Stimulated activated CD4-positive, alpha-beta T cell treated with anti-CD3 and anti-CD28 coated beads, TNF-alpha, amount 100 ng/mL, for 48 hours (primary cell): ENCODE measurements at regions not wholly inside any gene's neighbourhood (a gene's known extent, or its start where the extent isn't known, plus 50 kb on each side); places are given as distances from the start of the nearest gene placed in this dataset.

Experiments
- DNase-seq, 3 donors: peaks; one replicate each; pipeline ENCODE4 v3.0.0-alpha.2; 2020; ENCODE audit warnings: low read depth in 3 of 3

GRCh38 chr19:30898353-30899103 is 450.7 kb downstream of the TSHZ3 start:
- no peak for DNase-seq

GRCh38 chr19:30897553-30897952 is 451.7 kb downstream of the TSHZ3 start:
- no peak for DNase-seq

DNA sequence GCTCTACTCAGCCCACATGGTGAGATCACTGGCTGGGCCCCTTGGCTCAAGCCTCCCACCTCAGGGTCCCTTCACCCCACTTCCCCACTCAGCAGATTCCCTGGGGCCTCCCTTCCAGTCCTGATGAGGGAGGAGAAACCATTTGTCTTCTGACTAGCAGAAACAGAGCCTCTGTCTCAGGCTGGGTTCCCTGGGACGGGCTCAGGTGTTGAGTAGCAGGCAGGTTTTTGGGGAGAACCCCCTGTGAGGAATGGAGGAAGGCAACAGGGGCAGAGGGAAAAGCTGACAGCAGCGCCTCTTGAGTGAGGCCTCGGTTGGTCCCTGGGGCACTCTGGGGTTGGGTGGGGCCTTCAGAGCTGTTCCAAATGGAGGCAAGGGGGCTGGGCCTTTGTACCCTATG is 452.2 kb downstream of the TSHZ3 start:
- DNase-seq = no peak

GRCh38 chr19:30896554-30896953 is 452.7 kb downstream of the TSHZ3 start:
- no peak for DNase-seq

GRCh38 chr19:30895946-30896345 is 453.3 kb downstream of the TSHZ3 start:
- no peak for DNase-seq

DNA sequence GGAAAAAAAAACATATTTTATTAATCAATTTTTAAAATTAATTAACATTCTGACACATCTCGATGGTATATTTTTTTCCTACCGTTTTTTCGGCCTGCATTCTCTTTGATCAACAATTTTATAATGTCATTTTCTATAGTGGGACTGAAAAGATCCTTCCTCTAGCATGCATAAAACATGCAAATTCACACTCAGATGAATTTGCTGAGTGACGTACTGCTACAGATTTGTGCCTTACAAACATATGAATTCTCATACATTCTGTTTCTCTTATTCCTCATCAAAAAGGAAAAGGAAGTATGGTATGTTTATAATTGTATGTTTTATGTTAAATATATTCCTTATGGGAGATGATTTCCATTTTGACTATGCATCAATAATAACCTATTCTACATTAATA is 458.2 kb downstream of the TSHZ3 start:
- DNase-seq = no peak

DNA sequence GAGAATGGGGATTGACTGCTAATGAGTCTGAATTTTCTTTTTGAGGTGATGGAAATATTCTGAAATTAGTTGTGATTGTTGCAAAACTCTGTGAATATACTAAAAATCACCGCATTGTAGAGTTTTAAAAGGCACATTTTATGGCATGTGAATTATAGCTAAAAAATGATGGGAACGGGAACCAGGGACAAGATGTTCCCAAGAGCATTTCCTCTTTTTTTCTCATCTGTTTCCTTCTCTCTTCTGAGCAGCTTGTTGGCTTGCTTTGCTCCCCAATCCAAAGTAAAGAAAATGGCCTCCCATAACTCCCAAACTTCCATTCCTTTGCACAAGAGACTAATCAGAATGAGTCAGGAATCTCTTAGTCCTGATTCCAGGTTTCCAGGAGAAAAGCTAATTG is 459.2 kb downstream of the TSHZ3 start:
- DNase-seq = no peak

GRCh38 chr19:30888937-30889336 is 460.3 kb downstream of the TSHZ3 start:
- DNase-seq = no peak

DNA sequence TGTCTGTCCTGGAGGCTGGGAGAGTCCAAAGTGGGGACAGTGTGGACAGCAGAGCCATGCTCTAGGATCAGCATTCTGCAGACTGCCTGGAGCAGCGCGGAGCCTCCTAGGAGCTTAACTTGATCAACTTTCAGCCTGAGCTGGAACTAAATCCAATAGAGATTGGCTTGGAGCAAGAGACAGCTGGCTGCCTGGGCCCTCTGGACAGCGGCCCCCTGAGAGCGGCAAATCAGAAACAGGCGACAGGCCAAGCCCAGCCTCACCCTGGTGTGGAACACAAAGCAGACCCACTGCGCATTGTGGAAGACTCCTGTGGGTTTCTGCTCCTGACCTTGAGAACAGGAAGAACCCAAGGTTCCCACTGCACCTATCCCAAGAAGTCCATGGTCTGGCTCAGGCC is 462.2 kb downstream of the TSHZ3 start:
- no peak for DNase-seq

DNA sequence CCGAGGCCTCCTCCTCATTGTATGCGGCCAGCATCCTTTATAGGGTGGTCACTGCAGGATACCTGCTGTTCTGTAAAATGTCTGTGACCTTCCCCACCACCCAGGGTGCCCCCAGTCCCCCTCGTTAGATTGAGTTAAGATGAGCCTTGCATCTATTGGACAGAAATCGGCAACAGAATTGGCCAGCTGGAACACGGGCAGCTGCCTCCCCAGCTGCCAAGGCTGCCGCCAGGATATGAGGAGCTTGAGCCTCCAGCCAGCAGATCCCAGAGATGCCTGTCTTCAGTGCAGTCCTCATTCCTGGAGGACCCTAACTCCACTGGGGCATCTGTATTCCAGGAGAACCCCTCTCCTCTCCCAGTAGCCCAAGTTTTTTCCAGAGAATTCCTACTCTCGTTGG is 463.0 kb downstream of the TSHZ3 start:
- DNase-seq = no peak

- no peak for DNase-seq
These were observed 465.0 kb downstream of the TSHZ3 start for GRCh38 chr19:30884146-30884812.

- DNase-seq = no peak
These were observed 466.2 kb downstream of the TSHZ3 start for GRCh38 chr19:30883071-30883470.

DNA sequence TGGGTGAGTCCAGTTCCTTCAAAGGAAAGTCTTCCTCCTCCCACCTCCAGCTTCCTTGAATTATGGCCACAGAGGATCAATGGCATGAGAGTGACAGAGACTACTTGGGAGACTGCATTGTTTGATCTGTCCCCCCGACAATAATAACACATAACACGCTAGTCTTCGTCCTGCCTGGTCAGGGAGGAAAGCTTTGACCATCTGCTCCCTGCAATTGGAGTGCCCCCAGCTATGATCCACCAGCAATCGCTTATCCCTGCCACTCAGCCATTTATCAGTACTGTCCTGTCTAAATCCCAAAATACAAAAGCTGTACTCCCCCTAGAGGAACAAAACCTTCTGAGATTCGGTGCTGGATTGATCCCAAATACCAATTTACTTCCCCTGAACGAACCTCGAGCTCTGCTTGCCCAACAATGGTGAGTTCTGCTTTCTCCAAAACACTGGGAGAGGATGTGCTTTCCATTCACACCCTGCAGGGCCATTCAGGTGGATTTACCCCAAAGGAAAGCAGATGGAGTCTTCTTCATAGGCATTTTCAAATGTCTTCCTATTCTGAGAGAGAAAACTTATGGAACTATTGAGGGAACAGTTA is 466.7 kb downstream of the TSHZ3 start:
- no peak for DNase-seq

GRCh38 chr19:30881930-30882329 is 467.3 kb downstream of the TSHZ3 start:
- no peak for DNase-seq

- DNase-seq = no peak
These were observed 468.0 kb downstream of the TSHZ3 start for GRCh38 chr19:30881281-30881680.

DNA sequence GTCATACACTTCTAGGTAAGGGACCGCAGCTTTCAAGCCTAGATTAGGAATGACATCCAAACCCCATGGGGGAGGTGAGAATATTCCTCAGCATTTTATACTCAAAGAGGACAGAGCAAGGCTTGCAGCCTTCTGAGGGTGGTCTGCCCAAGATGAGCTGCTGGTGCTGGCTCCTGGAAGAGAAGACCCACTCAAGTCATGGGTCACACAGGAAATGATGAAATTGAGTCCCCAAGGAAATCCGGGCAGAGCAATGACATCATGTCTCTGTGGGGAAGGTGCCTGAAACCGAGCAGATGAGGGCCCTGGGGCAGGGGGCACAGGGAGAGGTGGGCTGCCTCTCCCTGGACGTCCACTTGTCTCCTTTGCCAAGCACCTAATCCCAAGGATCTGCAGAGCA is 468.7 kb downstream of the TSHZ3 start:
- no peak for DNase-seq

DNA sequence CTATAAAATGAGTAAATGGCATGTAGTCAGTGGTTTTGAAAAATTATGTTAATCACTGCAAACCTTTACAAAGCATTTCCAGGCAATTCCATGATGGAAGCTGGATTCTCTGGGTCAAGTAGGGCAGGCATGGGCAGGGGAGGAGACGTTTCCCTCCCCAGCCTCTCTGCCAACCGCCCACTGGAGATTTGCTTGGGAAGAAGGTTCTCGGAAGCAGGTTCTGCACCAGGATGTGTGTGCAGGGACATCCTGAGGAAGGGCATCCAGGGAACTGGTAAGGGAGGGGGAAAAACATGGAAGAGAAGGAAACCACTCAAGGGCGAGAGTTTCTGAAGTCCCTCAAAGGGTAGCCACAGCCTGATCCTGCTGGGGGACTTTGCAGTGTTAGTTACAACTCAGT is 469.1 kb downstream of the TSHZ3 start:
- no peak for DNase-seq

- DNase-seq = no peak
These were observed 469.5 kb downstream of the TSHZ3 start for GRCh38 chr19:30879736-30880135.

DNA sequence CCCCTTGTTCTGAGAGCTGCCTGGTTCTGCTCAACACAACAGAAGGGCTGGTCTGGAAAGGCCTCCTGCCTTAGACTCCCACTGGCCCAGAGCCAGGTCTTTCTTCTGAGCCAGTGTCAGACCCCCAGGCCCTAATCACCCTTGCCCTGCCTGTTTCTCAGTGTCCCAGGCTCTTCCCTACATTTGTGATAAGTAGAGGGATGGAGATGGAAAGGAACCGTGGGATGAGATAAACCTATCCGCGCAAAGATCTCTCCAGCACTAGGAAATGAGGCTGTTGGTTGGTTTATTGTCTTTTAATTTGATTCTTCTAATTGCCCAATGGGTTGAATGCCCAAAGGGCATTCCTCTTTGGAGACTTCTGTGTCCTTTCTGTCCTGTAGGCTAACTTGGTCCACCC is 470.0 kb downstream of the TSHZ3 start:
- DNase-seq = no peak

- no peak for DNase-seq
These were observed 470.7 kb downstream of the TSHZ3 start for GRCh38 chr19:30878495-30878894.

DNA sequence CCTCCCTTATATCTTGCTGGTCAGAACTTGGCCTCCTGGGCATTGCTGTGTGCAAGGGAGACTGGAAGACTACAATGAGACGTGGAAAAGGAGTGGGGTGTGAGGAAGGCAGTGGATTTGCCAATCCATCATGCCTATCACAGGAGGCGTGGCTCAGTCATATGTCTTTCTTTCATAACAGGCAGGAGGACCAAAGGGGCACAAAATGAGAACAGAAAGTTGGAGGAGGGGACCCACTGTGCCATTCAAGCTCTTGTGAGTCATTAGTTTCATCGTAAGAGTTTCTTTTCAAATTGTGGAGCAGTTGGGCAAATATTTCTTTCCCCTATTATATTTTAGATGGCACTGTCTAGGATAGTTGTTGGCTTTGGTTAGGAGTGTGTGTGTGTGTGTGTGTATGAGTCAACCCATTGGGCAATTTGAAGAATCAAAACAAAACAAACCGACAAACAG is 471.5 kb downstream of the TSHZ3 start:
- DNase-seq = no peak

DNA sequence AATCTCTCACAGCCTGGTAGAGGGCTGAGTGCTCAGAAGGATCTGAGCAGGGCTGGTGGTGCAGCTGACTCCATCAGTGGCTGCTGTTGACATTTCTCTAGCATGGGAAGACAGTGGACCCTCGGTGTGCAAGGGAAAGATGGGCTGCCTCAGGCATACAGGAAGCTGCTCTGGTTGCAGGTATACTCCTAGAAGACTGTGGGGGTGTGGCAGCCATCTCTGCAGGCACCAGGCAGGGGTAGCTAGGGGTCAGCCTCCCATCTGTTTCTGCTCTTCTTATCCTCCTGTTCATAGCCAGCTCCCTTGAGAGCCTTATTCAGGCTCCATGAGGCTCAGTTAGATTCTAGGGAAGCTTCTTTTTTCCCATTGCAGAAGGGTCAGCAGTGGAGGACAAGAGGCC is 475.5 kb downstream of the TSHZ3 start:
- no peak for DNase-seq

GRCh38 chr19:30873003-30873402 is 476.2 kb downstream of the TSHZ3 start:
- no peak for DNase-seq
